ENCODE measurements at regions not wholly inside any gene's neighbourhood (a gene's known extent, or its start where the extent isn't known, plus 50 kb on each side); places are given as distances from the start of the nearest gene placed in this dataset.

GRCh38 chr12:24198936-24199671, 249.6 kb upstream of the SOX5 start:
- DNase-seq = no peak

- no peak for DNase-seq
Observed at GRCh38 chr12:24198070-24198469, 248.6 kb upstream of the SOX5 start.

- DNase-seq = no peak
Observed at GRCh38 chr12:24197532-24197931, 248.1 kb upstream of the SOX5 start.

- DNase-seq = no peak
Observed at GRCh38 chr12:24195063-24195462, 245.6 kb upstream of the SOX5 start.

- no peak for DNase-seq
Observed at GRCh38 chr12:24191117-24191516, 241.6 kb upstream of the SOX5 start.

- DNase-seq = no peak
Observed at GRCh38 chr12:24185782-24186181, 236.3 kb upstream of the SOX5 start.

GRCh38 chr12:24177889-24178288, 228.4 kb upstream of the SOX5 start:
- no peak for DNase-seq

- DNase-seq = no peak
Observed at GRCh38 chr12:24175929-24176328, 226.5 kb upstream of the SOX5 start.

GRCh38 chr12:24175284-24175683, 225.8 kb upstream of the SOX5 start:
- DNase-seq = no peak

- DNase-seq = no peak
Observed at GRCh38 chr12:24173067-24173466, 223.6 kb upstream of the SOX5 start.

GRCh38 chr12:24172773-24173066, 223.2 kb upstream of the SOX5 start:
- no peak for DNase-seq

- DNase-seq = no peak
Observed at GRCh38 chr12:24172031-24172772, 222.7 kb upstream of the SOX5 start.

GRCh38 chr12:24155042-24155441, 205.6 kb upstream of the SOX5 start:
- no peak for DNase-seq

GRCh38 chr12:24153079-24153478, 203.6 kb upstream of the SOX5 start:
- no peak for DNase-seq

- DNase-seq = no peak
Observed at GRCh38 chr12:24152270-24152669, 202.8 kb upstream of the SOX5 start.

GRCh38 chr12:24143928-24144327, 194.5 kb upstream of the SOX5 start:
- no peak for DNase-seq

GRCh38 chr12:24139035-24139434, 189.6 kb upstream of the SOX5 start:
- DNase-seq = no peak

- DNase-seq = no peak
Observed at GRCh38 chr12:24138041-24138440, 188.6 kb upstream of the SOX5 start.

- DNase-seq = no peak
Observed at GRCh38 chr12:24135158-24135850, 185.8 kb upstream of the SOX5 start.

GRCh38 chr12:24134092-24134491, 184.6 kb upstream of the SOX5 start:
- no peak for DNase-seq

GRCh38 chr12:24133384-24133783, 183.9 kb upstream of the SOX5 start:
- no peak for DNase-seq

- DNase-seq = no peak
Observed at GRCh38 chr12:24127919-24128721, 178.7 kb upstream of the SOX5 start.

GRCh38 chr12:24125280-24125679, 175.8 kb upstream of the SOX5 start:
- DNase-seq = no peak
